Suppressor macrophage treated with lipopolysaccharide for 4 hours (primary cell): ENCODE measurements at regions not wholly inside any gene's neighbourhood (a gene's known extent, or its start where the extent isn't known, plus 50 kb on each side); places are given as distances from the start of the nearest gene placed in this dataset.
"Not testable (repeated sequence)": the region's sequence is repeated elsewhere in the genome, so short reads cannot be mapped to it uniquely, and the experiment has no call there.

Experiments
- DNase-seq: peaks from one replicate; pipeline ENCODE4 v3.0.0-alpha.2; 2020

- DNase-seq, result no peak
Observed at GRCh38 chr11:46223252-46223513, 54.3 kb upstream of the CREB3L1 start.

DNA sequence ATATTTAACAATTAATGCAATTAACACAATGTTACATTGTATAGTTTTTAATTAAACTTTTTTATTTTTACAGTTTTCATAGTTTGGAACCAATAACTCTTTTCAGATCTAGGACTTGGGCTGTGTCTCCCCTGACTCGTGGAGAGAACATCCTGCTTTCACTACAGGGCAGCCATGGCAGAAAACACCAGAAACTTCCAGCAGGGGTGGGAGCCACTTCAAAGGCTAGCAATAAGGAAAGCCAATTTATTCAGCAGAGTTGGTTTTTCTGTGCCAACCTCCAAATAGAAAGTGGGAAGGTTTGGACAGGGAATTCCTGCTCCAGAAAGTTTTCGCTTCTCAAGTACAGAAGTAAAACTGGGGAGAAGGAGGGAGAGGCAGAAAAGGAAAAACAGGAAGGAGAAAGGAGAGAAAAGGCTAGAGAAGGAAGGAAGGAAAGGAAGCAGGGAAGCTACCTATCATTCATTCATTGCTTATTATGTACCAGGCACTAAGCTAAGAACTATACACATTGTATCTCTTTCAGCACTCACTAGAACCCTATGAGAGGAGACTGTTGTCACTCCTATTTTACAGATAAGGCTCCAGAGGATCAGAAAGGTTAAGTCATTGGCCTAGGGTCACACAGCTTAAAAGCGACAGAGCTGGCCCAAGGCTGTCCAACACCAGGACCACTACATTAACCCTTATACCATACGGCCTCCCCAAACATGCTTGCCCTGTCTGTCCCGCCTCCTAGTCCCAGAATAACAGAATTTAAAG lies 54.8 kb upstream of the CREB3L1 start:
- no peak for DNase-seq

GRCh38 chr11:46220313-46220712 lies 57.1 kb upstream of the CREB3L1 start:
- DNase-seq, result no peak

DNA sequence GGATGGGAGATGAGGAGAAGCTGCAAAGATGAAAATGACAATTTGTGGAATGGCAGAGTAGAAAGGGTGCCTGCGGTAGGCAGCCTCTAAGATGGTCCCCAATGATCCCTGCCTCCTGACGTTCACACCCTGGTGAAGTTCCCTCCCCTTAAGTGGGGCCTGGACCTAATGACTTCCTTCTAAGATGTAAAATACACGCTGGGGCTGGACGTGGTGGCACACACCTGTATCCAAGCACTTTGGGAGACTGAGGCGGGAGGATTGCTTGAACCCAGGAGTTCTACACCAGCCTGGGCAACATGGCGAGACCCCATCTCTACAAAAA lies 60.7 kb upstream of the CREB3L1 start:
- DNase-seq, result no peak

DNA sequence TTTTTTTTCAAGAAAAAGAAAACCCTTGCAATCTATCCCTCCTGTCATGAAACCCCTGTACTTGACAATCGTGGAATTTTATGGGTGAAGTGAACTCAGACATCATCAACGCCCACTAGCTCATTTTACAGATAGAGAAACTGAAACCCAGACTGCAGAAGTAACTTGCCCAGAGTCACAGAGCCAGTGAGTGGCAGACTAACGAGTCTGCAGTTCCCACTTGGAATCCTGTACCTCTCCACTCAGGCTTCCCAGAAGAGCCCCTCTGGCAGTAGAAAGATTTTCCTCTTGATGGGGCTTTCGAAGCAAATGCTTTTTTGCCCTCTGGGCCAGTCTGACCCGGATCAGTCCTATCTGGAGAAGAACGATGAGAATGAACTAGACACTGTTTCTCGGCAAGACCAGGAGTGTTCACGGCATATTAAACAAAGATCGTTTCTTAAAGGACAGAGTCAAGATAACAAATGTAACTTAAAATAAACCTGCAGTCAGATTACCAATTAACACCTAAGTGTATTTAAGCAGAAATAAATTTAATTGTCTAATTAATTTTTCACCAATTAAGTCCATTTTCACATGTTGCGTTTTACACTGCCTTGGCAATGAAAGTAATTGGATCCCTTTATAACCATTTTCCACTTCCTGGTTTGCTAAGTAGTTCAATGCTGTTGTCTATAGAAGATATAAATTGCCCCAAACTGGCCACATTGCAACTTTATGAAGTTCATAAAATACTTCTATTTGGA lies 61.3 kb upstream of the CREB3L1 start:
- DNase-seq, result peak; percentile 76

DNA sequence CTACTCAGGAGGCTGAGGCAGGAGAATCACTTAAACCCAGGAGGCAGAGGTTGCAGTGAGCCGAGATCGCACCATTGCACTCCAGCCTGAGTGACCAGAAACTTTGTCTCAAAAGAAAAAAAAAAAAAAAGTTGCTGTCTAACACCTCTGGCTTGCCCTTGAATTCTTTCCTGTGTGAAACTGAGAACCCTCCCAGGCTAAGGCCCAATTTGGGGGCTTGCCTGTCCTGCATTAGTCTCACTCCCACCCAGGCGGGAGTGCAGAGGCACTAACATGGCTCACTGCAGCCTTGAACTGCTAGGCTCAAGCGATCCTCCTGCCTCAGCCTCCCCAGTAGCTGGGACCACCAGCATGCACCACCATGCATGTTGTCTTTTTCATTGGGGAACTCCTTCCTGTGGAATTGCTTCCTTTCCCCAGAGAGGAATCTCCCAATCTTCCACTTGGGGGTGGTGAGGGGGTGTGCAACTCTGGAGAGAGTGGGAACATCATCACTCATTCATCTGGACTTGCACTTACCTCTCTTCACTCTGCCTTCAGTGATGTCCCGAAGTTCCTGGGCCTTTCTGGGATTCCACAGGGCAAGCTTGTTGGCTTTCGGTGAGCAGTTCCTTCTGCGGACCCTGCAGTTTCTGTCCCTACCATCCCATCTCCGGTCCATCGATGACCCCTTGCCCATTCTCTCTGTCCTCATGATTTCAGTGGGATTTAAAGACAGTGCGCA lies 62.1 kb upstream of the CREB3L1 start:
- DNase-seq, result no peak

DNA sequence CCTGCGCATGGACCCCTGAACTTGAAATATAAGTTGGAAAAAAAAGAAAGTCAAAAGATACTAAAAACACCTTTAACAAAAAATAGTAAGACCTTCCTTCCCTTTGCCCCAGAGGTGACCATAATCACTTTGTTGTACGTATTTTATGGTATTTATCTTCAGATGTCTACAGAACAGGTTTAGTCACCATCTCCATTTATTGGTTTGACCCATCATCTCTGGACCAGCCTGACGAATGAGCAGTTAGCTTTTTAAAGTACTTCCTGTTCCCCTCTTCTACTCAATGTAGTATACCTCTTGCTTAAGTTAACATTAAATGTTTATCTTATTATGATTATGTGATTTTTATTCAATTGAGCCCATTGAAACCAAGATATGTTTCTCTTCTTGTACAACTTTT lies 64.7 kb upstream of the CREB3L1 start:
- DNase-seq, result no peak

GRCh38 chr11:46210856-46211255 lies 66.6 kb upstream of the CREB3L1 start:
- DNase-seq, result no peak

- peak; percentile 95 for DNase-seq
Observed at GRCh38 chr11:46210133-46210636, 67.3 kb upstream of the CREB3L1 start.

DNA sequence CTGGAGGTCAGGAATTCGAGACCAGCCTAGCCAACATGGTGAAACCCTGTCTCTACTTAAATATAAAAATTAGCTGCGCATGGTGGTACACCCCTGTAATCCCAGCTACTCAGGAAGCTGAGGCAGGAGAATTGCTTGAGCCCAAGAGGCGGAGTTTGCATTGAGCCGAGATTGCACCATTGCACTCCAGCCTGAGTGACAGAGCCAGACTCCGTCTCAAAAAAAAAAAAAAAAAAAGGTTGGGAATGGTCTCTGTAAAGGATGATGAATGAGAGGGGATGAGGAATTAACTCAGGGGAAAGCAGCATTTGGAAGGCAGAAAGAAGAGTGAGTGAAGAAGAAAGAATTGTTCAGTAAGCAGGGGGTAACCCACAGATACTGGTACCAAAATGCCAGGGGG lies 67.8 kb upstream of the CREB3L1 start:
- DNase-seq, result not testable (repeated sequence)

GRCh38 chr11:46208803-46209202 lies 68.7 kb upstream of the CREB3L1 start:
- no peak for DNase-seq

DNA sequence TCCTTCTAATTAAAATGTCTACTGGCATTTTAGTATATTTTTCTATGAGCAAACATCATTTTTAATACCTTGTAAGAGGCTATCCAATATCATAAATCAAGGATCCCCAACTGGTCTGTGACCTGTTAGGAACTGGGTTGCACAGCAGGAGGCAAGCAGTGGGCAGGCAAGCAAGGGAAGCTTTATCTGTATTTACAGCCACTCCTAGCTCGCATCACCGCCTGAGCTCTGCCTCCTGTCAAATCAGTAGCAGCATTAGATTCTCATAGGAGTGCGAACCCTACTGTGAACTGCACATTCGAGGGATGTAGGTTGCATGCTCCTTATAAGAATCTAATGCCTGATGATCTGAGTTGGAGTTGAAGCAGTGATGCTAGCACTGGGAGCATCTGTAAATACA lies 70.2 kb upstream of the CREB3L1 start:
- DNase-seq, result no peak

- not testable (repeated sequence) for DNase-seq
Observed at GRCh38 chr11:46204415-46204814, 73.0 kb upstream of the CREB3L1 start.

DNA sequence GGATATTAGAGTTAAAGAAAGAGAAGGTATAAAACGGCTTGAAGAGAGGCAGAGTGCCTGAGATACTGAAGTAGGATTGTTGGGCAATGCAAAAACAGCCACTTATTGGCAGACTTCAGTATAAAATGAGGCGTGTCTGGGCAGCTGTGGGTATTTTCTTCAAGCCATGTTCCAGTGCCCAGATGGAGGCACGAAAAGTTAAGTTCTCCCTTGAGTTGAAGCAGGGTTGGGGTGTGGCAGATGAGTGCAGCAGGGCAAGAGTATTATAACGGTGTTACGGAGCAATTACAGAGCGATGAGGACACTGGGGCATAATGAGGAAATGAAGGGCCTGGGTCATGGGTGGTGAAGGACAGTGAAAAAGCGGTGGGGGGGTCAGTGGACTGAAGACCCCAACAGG lies 73.7 kb upstream of the CREB3L1 start:
- DNase-seq, result no peak

DNA sequence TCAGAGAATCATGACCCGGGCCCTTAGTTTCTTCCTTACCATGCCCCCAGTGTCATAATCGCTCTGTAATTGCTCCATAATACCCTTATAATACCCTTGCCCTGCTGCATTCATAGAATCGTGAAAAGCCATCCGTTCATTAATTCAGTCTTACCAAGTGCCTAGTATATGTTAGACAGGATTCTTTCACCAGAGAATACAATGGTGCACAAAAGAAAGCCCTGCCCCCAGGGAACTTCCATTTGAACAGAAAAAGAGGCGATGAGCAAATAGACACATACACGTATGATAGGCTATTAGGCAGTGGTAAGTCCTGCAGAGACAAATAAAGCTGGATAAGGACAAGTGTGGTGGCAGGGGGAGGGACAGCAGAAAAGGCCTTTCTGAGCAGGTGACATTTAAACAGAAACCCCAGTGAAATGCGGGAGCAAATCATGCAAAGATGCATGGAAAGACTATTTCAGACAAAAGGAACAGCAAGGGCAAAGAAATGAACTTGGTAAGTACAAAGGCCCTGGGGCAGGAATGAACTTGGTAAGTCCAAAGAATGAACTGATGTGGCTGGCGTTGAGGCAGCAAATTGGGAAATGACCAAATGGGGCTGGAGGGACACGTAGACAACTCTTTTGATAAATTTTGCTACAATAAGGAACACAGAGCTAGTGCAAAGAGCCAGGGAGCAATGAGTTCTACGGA lies 74.6 kb upstream of the CREB3L1 start:
- DNase-seq, result no peak

- no peak for DNase-seq
Observed at GRCh38 chr11:46202149-46202548, 75.3 kb upstream of the CREB3L1 start.

DNA sequence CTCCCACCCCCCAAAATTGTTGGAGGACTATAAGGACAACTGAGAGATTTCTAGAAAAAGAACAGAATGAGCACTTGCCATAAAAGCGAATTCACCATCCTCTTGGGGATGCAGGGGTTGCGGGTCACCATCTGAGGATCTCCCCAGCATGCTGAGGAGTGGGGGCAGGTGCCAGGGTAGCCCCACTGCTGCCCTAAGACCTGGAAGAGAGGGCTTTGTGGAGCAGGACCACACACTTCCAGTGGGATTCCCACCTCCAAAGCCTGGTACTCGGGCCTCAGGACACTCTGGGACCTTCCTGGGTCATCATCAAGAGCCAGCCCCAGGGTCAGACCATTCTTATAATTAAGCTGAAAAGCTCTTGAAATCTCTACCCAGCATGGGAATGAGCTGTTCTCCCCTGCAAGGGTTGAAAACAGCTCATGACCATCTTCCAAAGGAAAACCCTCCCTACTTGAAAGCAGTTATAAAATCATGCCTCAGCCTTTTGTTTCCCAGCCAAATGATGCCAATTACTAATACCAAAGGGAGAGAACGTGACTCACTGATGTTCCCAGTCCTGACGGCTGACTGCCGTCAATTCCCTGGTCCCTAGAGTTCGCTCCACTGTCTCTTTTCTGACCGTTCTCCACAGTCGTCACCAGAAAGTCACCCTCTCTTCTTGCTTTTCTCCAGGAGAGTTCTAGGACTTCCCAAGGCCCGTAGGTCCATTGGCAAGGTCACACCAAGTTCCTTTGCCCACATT lies 76.8 kb upstream of the CREB3L1 start:
- no peak for DNase-seq

DNA sequence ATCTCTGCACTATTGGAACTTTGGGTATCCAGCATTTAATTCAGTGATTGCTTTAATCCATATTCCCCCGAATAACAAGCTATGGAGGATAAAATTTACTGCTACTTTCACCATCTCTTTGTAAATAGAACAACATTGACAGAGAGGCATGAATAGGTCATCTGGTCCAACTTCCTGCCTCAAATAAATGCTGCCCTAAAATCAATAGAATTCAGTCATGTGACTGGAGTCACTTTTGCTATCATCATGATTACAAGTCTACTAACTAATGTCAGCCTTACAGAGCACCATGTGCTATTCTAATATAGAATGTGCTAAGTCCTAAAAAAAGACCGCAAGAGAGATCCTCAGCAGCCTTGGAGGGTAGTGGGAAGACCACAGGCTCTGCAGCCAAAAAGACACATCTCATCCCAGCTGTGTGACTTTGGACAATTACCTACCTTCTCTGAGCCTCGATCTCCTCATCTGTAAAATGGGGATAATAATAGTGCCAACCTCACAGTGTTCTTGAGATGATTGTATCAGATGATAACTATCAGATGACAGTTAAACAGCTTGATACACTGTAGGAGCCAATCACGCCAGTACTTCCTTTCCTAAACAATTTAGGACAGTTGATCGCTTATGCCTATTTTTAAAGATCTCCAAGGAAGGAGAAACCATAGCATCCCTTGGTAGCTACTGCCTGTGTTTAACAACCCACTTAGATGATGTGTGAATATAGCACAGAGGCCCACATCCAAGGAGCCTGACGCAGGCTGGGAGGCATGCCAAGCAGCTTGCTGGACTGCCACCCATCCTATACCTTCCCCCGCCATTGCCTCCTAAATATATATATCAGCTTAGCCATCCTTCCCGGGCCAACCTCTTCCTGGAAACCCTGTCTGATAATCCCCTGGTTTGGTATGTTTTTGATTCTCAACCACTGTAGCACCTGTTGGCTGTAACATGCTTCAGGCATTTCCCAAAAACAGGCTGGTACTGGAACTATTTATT lies 77.3 kb upstream of the PHF21A start:
- DNase-seq, result no peak

GRCh38 chr11:46197421-46197820 lies 76.2 kb upstream of the PHF21A start:
- DNase-seq, result no peak

GRCh38 chr11:46188017-46188416 lies 66.8 kb upstream of the PHF21A start:
- no peak for DNase-seq

DNA sequence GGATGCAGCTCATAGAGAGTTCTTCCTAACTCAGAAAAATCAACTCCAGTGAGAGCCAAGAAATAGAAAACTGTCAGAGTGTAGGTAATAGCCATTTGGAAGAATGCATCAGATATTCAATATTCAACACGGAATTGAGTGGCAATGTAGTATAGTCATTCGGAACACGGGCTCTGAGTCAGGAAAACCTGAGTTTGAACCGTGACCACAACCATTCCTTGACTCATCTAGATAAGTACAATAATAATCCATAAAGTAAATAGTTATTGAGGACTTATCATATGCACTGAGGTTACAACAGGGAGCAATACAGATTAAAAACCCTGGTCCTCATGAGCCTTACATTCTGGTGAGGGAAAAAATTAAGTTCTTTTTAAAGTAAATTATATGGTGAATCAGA lies 62.6 kb upstream of the PHF21A start:
- no peak for DNase-seq
